Osteocyte (in vitro differentiated cells): ENCODE measurements at regions not wholly inside any gene's neighbourhood (a gene's known extent, or its start where the extent isn't known, plus 50 kb on each side); places are given as distances from the start of the nearest gene placed in this dataset.

Experiments used
- DNase-seq: peaks from one replicate; pipeline ENCODE4 v3.0.0; 2021; ENCODE audit warnings: mixed read lengths; ENCODE audit not compliant: unreplicated experiment; ENCODE audit errors: extremely low spot score
- H3K27ac Mint-ChIP-seq: one replicate; pipeline ENCODE4 v1.8.0; 2021; ENCODE audit warnings: mild to moderate bottlenecking, mixed read lengths; ENCODE audit not compliant: unreplicated experiment
- H3K27me3 Mint-ChIP-seq: one replicate; pipeline ENCODE4 v1.8.0; 2021; ENCODE audit warnings: mixed read lengths; ENCODE audit not compliant: unreplicated experiment
- H3K36me3 Mint-ChIP-seq: one replicate; pipeline ENCODE4 v1.8.0; 2021; ENCODE audit warnings: mixed read lengths; ENCODE audit not compliant: unreplicated experiment
- H3K4me1 Mint-ChIP-seq: one replicate; pipeline ENCODE4 v1.8.0; 2021; ENCODE audit warnings: mixed read lengths; ENCODE audit not compliant: unreplicated experiment
- H3K4me3 Mint-ChIP-seq: one replicate; pipeline ENCODE4 v1.8.0; 2021; ENCODE audit warnings: mild to moderate bottlenecking, moderate library complexity, mixed read lengths; ENCODE audit not compliant: unreplicated experiment
- H3K9me3 Mint-ChIP-seq: one replicate; pipeline ENCODE4 v1.8.0; 2021; ENCODE audit warnings: mixed read lengths; ENCODE audit not compliant: unreplicated experiment
- CTCF ChIP-seq: fragments of 200-600 bp; sonication (generic); IDR thresholded peaks from 2 replicates; pipeline ENCODE4 v1.5.0; 2021; ENCODE audit warnings: antibody characterized with exemption, mild to moderate bottlenecking, moderate library complexity

DNA sequence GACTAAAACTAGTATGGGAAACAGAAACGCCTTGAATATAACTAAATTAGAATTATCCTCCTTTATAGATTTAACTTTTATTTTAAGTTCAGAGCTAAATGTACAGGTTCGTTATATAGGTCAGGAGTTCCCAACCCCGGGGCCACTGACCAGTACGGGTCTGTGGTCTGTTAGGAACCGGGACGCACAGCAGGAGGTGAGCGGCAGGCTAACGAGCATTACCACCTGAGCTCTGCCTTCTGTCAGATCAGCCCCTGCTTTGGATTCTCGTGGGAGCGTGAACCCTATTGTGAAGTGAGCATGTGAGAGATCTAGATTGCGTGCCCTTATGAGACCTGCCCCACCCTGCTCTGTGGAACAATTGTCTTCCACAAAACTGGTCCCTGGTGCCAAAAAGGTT, 51.0 kb downstream of the FAT4 start:
- TF ChIP-seq CTCF: no peak
- Mint-ChIP-seq H3K9me3 (peaks cover 4% of the 10 kb centered on the region), H3K27me3 (no peaks in the 10 kb centered on the region), H3K4me3 (no peak overlapping the region), H3K4me1 (peaks cover 42% of the 10 kb centered on the region), H3K36me3 (peaks cover 23% of the 10 kb centered on the region), H3K27ac (no peak overlapping the region)
- no peak for DNase-seq

DNA sequence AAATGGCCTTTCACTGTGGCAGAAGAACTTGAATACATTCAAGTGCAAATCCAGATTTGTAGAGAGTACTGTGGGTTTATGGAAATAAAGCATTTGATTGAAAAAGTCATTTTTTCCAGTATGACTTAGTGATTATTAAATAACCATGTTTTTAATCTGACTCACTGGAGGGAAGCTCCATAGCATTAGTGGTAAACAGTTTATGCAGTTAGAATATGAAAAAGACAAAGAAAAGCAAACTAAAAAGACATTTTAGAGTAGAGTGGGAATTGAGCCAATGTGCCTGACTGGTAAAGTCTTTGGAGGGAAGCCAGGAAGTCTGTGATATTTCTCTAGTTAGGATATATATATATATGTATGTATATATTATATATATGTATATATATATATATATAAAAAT, 53.4 kb downstream of the FAT4 start:
- H3K27ac Mint-ChIP-seq: peak overlapping the region; percentile 93
- peaks cover 14% of the 10 kb centered on the region for H3K36me3 Mint-ChIP-seq
- TF ChIP-seq CTCF: no peak
- DNase-seq: no peak
- peaks cover 45% of the 10 kb centered on the region for H3K4me1 Mint-ChIP-seq
- H3K9me3 Mint-ChIP-seq: peaks cover 4% of the 10 kb centered on the region
- no peaks in the 10 kb centered on the region for H3K27me3 Mint-ChIP-seq
- H3K4me3 Mint-ChIP-seq: peak overlapping the region; percentile 61

GRCh38 chr4:125368671-125369081, 53.9 kb downstream of the FAT4 start:
- H3K4me3 Mint-ChIP-seq: peak overlapping the region; percentile 61
- peaks cover 45% of the 10 kb centered on the region for H3K4me1 Mint-ChIP-seq
- no peak for DNase-seq
- peaks cover 14% of the 10 kb centered on the region for H3K36me3 Mint-ChIP-seq
- TF ChIP-seq CTCF: no peak
- peaks cover 4% of the 10 kb centered on the region for H3K9me3 Mint-ChIP-seq
- peak overlapping the region; percentile 79 for H3K27ac Mint-ChIP-seq
- H3K27me3 Mint-ChIP-seq: no peaks in the 10 kb centered on the region

DNA sequence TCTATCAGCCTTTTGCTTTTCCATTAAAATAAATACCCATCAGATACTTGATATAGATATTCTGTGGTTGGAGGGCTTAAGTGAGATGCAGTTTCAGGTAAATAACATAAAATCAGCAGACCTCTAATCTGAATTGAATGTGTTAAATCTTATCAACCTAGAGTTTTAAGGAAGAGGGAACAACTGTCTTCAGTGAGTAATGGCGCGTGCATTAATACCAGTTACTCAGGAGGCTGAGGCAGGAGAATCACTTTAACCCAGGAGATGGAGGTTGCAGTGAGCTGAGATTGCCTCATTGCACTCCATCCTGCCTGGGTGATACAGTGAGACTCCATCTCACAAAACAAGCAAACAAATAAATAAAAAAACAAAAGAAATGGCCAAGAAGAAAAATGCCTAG, 54.3 kb downstream of the FAT4 start:
- H3K9me3 Mint-ChIP-seq: peaks cover 4% of the 10 kb centered on the region
- H3K36me3 Mint-ChIP-seq: peaks cover 13% of the 10 kb centered on the region
- no peak for TF ChIP-seq CTCF
- H3K4me3 Mint-ChIP-seq: peak overlapping the region; percentile 61
- H3K4me1 Mint-ChIP-seq: peaks cover 45% of the 10 kb centered on the region
- peak overlapping the region; percentile 79 for H3K27ac Mint-ChIP-seq
- no peak for DNase-seq
- H3K27me3 Mint-ChIP-seq: no peaks in the 10 kb centered on the region

DNA sequence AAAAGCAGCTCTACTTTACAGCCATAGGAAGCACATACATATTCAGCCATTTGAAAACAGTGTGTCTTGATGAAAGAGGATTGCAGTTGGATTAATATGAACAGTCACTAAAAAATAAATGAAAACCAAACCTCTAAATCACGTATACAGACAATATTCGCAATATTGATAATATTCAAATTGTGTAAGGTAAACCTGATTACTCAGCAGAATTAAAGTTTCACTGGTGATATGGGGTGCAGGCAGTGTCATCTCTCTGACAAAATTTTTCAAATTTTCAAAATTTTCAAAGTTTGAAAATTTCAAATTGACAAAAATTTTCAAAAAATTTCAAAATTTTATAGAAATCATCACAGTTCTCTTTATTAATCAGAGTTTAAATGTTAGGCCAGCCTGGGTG, 55.7 kb downstream of the FAT4 start:
- H3K27me3 Mint-ChIP-seq: no peaks in the 10 kb centered on the region

More for the DNA sequence above, 55.7 kb downstream of the FAT4 start:
- DNase-seq: no peak
- no peak for TF ChIP-seq CTCF
- peaks cover 43% of the 10 kb centered on the region for H3K4me1 Mint-ChIP-seq
- H3K27ac Mint-ChIP-seq: peak overlapping the region; percentile 79
- no peak overlapping the region for H3K4me3 Mint-ChIP-seq
- peaks cover 6% of the 10 kb centered on the region for H3K36me3 Mint-ChIP-seq
- peaks cover 4% of the 10 kb centered on the region for H3K9me3 Mint-ChIP-seq
